IMR-90 (cell line): ENCODE measurements at regions not wholly inside any gene's neighbourhood (a gene's known extent, or its start where the extent isn't known, plus 50 kb on each side); places are given as distances from the start of the nearest gene placed in this dataset.

ENCODE experiments used
- ATAC-seq: fragments of 200-7000 bp; cut with Tn5 transposase; 2 replicates; pipeline ENCODE4 v1.9.1; 2020; ENCODE audit warnings: low read depth, mild to moderate bottlenecking, moderate library complexity
- BruUV-seq: library from RNA; stranded (reverse); fragments of 400-500 nt; replicated peaks from 2 replicates; lab custom pipeline; 2021; lab: Mats Ljungman, UMichigan
- CTCF ChIA-PET: fragments of 300-600 bp; formaldehyde crosslinking; extraction: SDS; loops from one replicate; lab custom pipeline; 2021; ENCODE audit warnings: antibody characterized with exemption; lab: Yijun Ruan, JAX
- POLR2A ChIA-PET: fragments of 300-600 bp; sonication (Branson Sonifier 250); formaldehyde crosslinking; loops from one replicate; lab custom pipeline; 2022; ENCODE audit warnings: antibody characterized with exemption; ENCODE audit not compliant: unreplicated experiment; lab: Charles Lee
- DNase-seq: peaks from one replicate; pipeline ENCODE4 v3.0.0; 2013
- H2AFZ ChIP-seq: replicated peaks from 2 replicates; pipeline ENCODE3; 2013; ENCODE audit warnings: low read length, mild to moderate bottlenecking; ENCODE audit not compliant: poor library complexity
- H2AK5ac ChIP-seq: 2 replicates; pipeline ENCODE4 v1.6.1; 2013; ENCODE audit warnings: low read depth, low read length, inconsistent platforms
- H2AK9ac ChIP-seq: replicated peaks from 2 replicates; pipeline ENCODE3; 2013; ENCODE audit warnings: mild to moderate bottlenecking, low read depth, low read length, moderate library complexity; ENCODE audit not compliant: poor library complexity
- H2BK120ac ChIP-seq: 2 replicates; pipeline ENCODE4 v1.6.1; 2013; ENCODE audit warnings: low read depth, low read length, inconsistent platforms
- H2BK15ac ChIP-seq: 3 replicates; pipeline ENCODE4 v1.6.1; 2013; ENCODE audit warnings: low read depth, low read length, inconsistent platforms
- H2BK20ac ChIP-seq: 2 replicates; pipeline ENCODE4 v1.6.1; 2013; ENCODE audit warnings: low read depth, mild to moderate bottlenecking, inconsistent platforms, low read length, moderate library complexity
- H2BK5ac ChIP-seq: 2 replicates; pipeline ENCODE4 v1.6.1; 2013; ENCODE audit warnings: mild to moderate bottlenecking, low read depth, low read length, inconsistent platforms; ENCODE audit not compliant: poor library complexity, severe bottlenecking
- H3K14ac ChIP-seq: replicated peaks from 2 replicates; pipeline ENCODE4 v1.6.1; 2013; ENCODE audit warnings: low read depth, low read length, inconsistent platforms
- H3K18ac ChIP-seq: 2 replicates; pipeline ENCODE4 v1.6.1; 2013; ENCODE audit warnings: low read depth, low read length, control low read depth
- H3K23ac ChIP-seq: 2 replicates; pipeline ENCODE4 v1.6.1; 2013; ENCODE audit warnings: low read depth, low read length, inconsistent platforms
- H3K27ac ChIP-seq: 2 replicates; pipeline ENCODE4 v1.5.1; 2013; ENCODE audit warnings: mild to moderate bottlenecking, control low read depth, low read length; ENCODE audit not compliant: insufficient read depth
- H3K27me3 ChIP-seq: 2 replicates; pipeline ENCODE4 v1.6.1; 2013; ENCODE audit warnings: low read length; ENCODE audit not compliant: control insufficient read depth, insufficient read depth
- H3K36me3 ChIP-seq: 2 replicates; pipeline ENCODE4 v1.6.1; 2013; ENCODE audit warnings: low read length, mixed read lengths; ENCODE audit not compliant: control insufficient read depth, insufficient read depth
- H3K4ac ChIP-seq: 2 replicates; pipeline ENCODE4 v1.6.1; 2013; ENCODE audit warnings: low read depth, low read length, inconsistent platforms
- H3K4me1 ChIP-seq: 2 replicates; pipeline ENCODE4 v1.6.1; 2013; ENCODE audit warnings: low read length, mixed read lengths; ENCODE audit not compliant: control insufficient read depth, insufficient read depth
- H3K4me2 ChIP-seq: 2 replicates; pipeline ENCODE4 v1.6.1; 2013; ENCODE audit warnings: low read depth, mild to moderate bottlenecking, control low read depth, low read length, moderate library complexity
- H3K4me3 ChIP-seq: 2 replicates; pipeline ENCODE4 v1.5.1; 2013; ENCODE audit warnings: low read depth, mild to moderate bottlenecking, control low read depth, low read length, moderate library complexity; ENCODE audit not compliant: insufficient read depth
- H3K56ac ChIP-seq: 2 replicates; pipeline ENCODE4 v1.6.1; 2013; ENCODE audit warnings: low read length, inconsistent platforms; ENCODE audit not compliant: insufficient read depth; ENCODE audit errors: extremely low read depth
- H3K79me1 ChIP-seq, 2 experiments: 2 replicates each; pipeline ENCODE4 v1.6.1; 2013; ENCODE audit warnings: low read length in 2 of 2, inconsistent platforms in 1 of 2, low read depth in 1 of 2
- H3K9ac ChIP-seq: 2 replicates; pipeline ENCODE4 v1.6.1; 2013; ENCODE audit warnings: low read depth, low read length, control low read depth
- H3K9me1 ChIP-seq: 2 replicates; pipeline ENCODE4 v1.6.1; 2013; ENCODE audit warnings: low read length, inconsistent platforms; ENCODE audit not compliant: insufficient read depth
- H3K9me3 ChIP-seq: 2 replicates; pipeline ENCODE4 v1.6.1; 2013; ENCODE audit warnings: low read length; ENCODE audit not compliant: control insufficient read depth, insufficient read depth
- H4K20me1 ChIP-seq: 2 replicates; pipeline ENCODE4 v1.6.1; 2013; ENCODE audit warnings: low read length, inconsistent platforms; ENCODE audit not compliant: insufficient read depth
- H4K5ac ChIP-seq: 2 replicates; pipeline ENCODE4 v1.6.1; 2013; ENCODE audit warnings: mild to moderate bottlenecking, low read depth, low read length, control low read depth
- H4K8ac ChIP-seq, 2 experiments: 2 replicates each; pipeline ENCODE4 v1.6.1; 2013; ENCODE audit warnings: low read depth in 2 of 2, low read length in 2 of 2, control low read depth in 1 of 2, inconsistent platforms in 1 of 2
- H4K91ac ChIP-seq: 2 replicates; pipeline ENCODE4 v1.6.1; 2013; ENCODE audit warnings: low read depth, low read length, inconsistent platforms; ENCODE audit not compliant: insufficient read depth
- BHLHE40 ChIP-seq: fragments of 150-350 bp; IDR thresholded peaks from 2 replicates; pipeline ENCODE4 v1.6.1; 2016; ENCODE audit warnings: mild to moderate bottlenecking, low read depth, low read length
- CEBPB ChIP-seq: IDR thresholded peaks from 2 replicates; pipeline ENCODE4 v1.6.1; 2012; ENCODE audit warnings: low read depth, low read length, improper control_type of control experiment
- CHD1 ChIP-seq: IDR thresholded peaks from 2 replicates; pipeline ENCODE4 v1.6.1; 2012; ENCODE audit warnings: low read depth, low read length, improper control_type of control experiment
- FOS ChIP-seq: fragments of 150-350 bp; IDR thresholded peaks from 2 replicates; pipeline ENCODE4 v1.6.1; 2016; ENCODE audit warnings: low read depth, low read length
- MAZ ChIP-seq: IDR thresholded peaks from 2 replicates; pipeline ENCODE4 v1.6.1; 2012; ENCODE audit warnings: low read depth, mild to moderate bottlenecking, low read length, improper control_type of control experiment, moderate library complexity, borderline replicate concordance
- MXI1 ChIP-seq: IDR thresholded peaks from 2 replicates; pipeline ENCODE4 v1.6.1; 2012; ENCODE audit warnings: low read depth, mild to moderate bottlenecking, low read length, moderate library complexity, borderline replicate concordance
- NFE2L2 ChIP-seq: fragments of 150-350 bp; IDR thresholded peaks from 2 replicates; pipeline ENCODE4 v1.6.1; 2016; ENCODE audit warnings: low read depth, mild to moderate bottlenecking, low read length
- RAD21 ChIP-seq: IDR thresholded peaks from 2 replicates; pipeline ENCODE4 v1.6.1; 2012; ENCODE audit warnings: low read length, improper control_type of control experiment
- RCOR1 ChIP-seq: IDR thresholded peaks from 2 replicates; pipeline ENCODE4 v1.6.1; 2012; ENCODE audit warnings: mild to moderate bottlenecking, low read length, improper control_type of control experiment; ENCODE audit not compliant: insufficient replicate concordance
- SMC3 ChIP-seq: fragments of 150-350 bp; IDR thresholded peaks from 2 replicates; pipeline ENCODE4 v1.6.1; 2016; ENCODE audit warnings: low read depth, mild to moderate bottlenecking, antibody characterized with exemption, low read length, moderate library complexity
- WGBS, 2 experiments: methylation state at CpG; one replicate each; pipeline versions ENCODE4 v1.1.5 to v1.1.7; 2013; ENCODE audit warnings: missing lambda C conversion rate in 2 of 2; ENCODE audit not compliant: insufficient read length in 1 of 2; ENCODE audit errors: extremely low coverage in 2 of 2; 5-methylcytosine and 5-hydroxymethylcytosine counted together
- dilution Hi-C: fragments of 300-500 bp; cut with HindIII; formaldehyde crosslinking; loops from one replicate; pipeline ENCODE4 v1.14.3; 2018; ENCODE audit warnings: low sequenced_read_pairs; ENCODE audit not compliant: unreplicated experiment
- in situ Hi-C: fragments of 300-500 bp; cut with MboI; formaldehyde crosslinking; loops from 3 replicates; pipeline ENCODE4 v1.14.3; 2019; ENCODE audit warnings: low sequenced_read_pairs, inconsistent platforms, mixed read lengths
- intact Hi-C: fragments of 100-400 bp; cut with micrococcal nuclease; formaldehyde crosslinking; loops from 2 replicates; pipeline ENCODE4 v1.10.0; 2022
- TF ChIP-seq, protein P1 (sequence below): fragments of 150-350 bp; IDR thresholded peaks from 2 replicates; pipeline ENCODE4 v1.6.1; 2016; ENCODE audit warnings: low read depth, mild to moderate bottlenecking, low read length, moderate library complexity, borderline replicate concordance
- TF ChIP-seq, protein P2 (sequence below): fragments of 150-350 bp; IDR thresholded peaks from 2 replicates; pipeline ENCODE4 v1.6.1; 2017; ENCODE audit warnings: mild to moderate bottlenecking, antibody characterized with exemption, low read length, low read depth
- TF ChIP-seq, protein P3 (sequence below): conservative IDR thresholded peaks from 2 replicates; pipeline ENCODE4 v1.5.1; 2012; ENCODE audit warnings: mild to moderate bottlenecking, low read depth, low read length, improper control_type of control experiment

DNA sequence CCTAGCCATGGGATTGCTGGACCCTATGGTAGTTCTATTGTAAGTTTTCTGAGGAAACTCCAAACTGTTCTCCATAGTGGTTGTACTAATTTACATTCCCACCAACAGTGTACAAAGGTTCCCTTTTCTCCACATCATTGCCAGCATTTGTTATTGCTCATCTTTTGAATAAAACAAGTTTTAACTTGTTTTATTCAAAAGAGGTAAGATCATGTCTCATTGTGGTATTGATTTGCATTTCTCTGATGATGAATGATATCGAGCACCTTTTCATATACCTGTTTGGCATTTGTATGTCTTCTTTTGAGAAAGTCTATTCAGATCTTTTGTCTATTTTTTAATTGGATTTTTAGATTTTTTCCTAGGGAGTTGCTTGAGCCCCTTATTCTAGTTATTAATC, 819.1 kb downstream of the TUSC7 start:
- Histone ChIP-seq H2AFZ (no peak overlapping the region), H4K5ac (no peak overlapping the region), H3K23ac (no peak overlapping the region), H2BK5ac (no peak overlapping the region), H3K18ac (no peak overlapping the region), H3K27me3 (no peaks in the 10 kb centered on the region), H3K14ac (no peak overlapping the region), H3K4ac (no peak overlapping the region), H3K4me3 (no peak overlapping the region), H4K8ac (no peak overlapping the region), H3K4me2 (no peak overlapping the region), H2AK5ac (no peak overlapping the region), H4K91ac (no peak overlapping the region), H3K9me3 (no peaks in the 10 kb centered on the region), H3K36me3 (no peaks in the 10 kb centered on the region), H4K20me1 (no peaks in the 10 kb centered on the region), H3K9ac (no peak overlapping the region), H2BK15ac (no peak overlapping the region), H2AK9ac (no peak overlapping the region), H2BK20ac (no peak overlapping the region), H3K27ac (no peak overlapping the region), H3K56ac (no peak overlapping the region), H3K4me1 (peaks cover 10% of the 10 kb centered on the region), H3K79me1 (no peaks in the 10 kb centered on the region), H3K9me1 (peaks cover 3% of the 10 kb centered on the region; the same call in 1 of the 2 replicates), H2BK120ac (no peak overlapping the region)
- POLR2A ChIA-PET = no interaction called here
- CTCF ChIA-PET = no interaction called here
- dilution Hi-C loops (no loop called here), intact Hi-C loops (loop anchor here (10.0 kb wide), 2 partner anchors 314 to 1286 kb away; no protein-coding TSS in a partner anchor), in situ Hi-C loops (loop anchor here (25.0 kb wide), 1 partner anchor 491 kb away; no protein-coding TSS in a partner anchor)
- DNase-seq (no peak), ATAC-seq (no peak)
- TF ChIP-seq CEBPB = no peak
- no peak for TF ChIP-seq RAD21
- TF ChIP-seq, protein P1, sequence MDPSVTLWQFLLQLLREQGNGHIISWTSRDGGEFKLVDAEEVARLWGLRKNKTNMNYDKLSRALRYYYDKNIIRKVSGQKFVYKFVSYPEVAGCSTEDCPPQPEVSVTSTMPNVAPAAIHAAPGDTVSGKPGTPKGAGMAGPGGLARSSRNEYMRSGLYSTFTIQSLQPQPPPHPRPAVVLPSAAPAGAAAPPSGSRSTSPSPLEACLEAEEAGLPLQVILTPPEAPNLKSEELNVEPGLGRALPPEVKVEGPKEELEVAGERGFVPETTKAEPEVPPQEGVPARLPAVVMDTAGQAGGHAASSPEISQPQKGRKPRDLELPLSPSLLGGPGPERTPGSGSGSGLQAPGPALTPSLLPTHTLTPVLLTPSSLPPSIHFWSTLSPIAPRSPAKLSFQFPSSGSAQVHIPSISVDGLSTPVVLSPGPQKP = no peak
- TF ChIP-seq, protein P2, sequence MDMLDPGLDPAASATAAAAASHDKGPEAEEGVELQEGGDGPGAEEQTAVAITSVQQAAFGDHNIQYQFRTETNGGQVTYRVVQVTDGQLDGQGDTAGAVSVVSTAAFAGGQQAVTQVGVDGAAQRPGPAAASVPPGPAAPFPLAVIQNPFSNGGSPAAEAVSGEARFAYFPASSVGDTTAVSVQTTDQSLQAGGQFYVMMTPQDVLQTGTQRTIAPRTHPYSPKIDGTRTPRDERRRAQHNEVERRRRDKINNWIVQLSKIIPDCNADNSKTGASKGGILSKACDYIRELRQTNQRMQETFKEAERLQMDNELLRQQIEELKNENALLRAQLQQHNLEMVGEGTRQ = no peak
- no peak for TF ChIP-seq MXI1
- TF ChIP-seq CHD1 = no peak
- TF ChIP-seq MAZ = no peak
- no peak for TF ChIP-seq SMC3
- TF ChIP-seq, protein P3, sequence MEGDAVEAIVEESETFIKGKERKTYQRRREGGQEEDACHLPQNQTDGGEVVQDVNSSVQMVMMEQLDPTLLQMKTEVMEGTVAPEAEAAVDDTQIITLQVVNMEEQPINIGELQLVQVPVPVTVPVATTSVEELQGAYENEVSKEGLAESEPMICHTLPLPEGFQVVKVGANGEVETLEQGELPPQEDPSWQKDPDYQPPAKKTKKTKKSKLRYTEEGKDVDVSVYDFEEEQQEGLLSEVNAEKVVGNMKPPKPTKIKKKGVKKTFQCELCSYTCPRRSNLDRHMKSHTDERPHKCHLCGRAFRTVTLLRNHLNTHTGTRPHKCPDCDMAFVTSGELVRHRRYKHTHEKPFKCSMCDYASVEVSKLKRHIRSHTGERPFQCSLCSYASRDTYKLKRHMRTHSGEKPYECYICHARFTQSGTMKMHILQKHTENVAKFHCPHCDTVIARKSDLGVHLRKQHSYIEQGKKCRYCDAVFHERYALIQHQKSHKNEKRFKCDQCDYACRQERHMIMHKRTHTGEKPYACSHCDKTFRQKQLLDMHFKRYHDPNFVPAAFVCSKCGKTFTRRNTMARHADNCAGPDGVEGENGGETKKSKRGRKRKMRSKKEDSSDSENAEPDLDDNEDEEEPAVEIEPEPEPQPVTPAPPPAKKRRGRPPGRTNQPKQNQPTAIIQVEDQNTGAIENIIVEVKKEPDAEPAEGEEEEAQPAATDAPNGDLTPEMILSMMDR = no peak
- TF ChIP-seq RCOR1 = no peak
- TF ChIP-seq NFE2L2 = no peak
- no peak for TF ChIP-seq FOS
- no peak for TF ChIP-seq BHLHE40
- no CpG with 5 or more reads among the region's 1 CpG for WGBS, 2 experiments
- BruUV-seq = no TSS peak
